Activated CD4-positive, alpha-beta memory T cell treated with anti-CD3 and anti-CD28 coated beads, Interleukin-2, amount 10 ng/mL, durations not matched to agents 7 days and 5 days (primary cell): ENCODE measurements at regions not wholly inside any gene's neighbourhood (a gene's known extent, or its start where the extent isn't known, plus 50 kb on each side); places are given as distances from the start of the nearest gene placed in this dataset.

Source experiments
- CTCF ChIA-PET: fragments of 350-600 bp; sonication (Branson Sonifier 250); formaldehyde crosslinking; loops from one replicate; lab custom pipeline; 2021; ENCODE audit warnings: antibody characterized with exemption, inconsistent platforms; lab: Charles Lee
- POLR2A ChIA-PET: fragments of 350-600 bp; sonication (Branson Sonifier 250); formaldehyde crosslinking; loops from one replicate; lab custom pipeline; 2021; ENCODE audit warnings: antibody characterized with exemption; lab: Charles Lee
- DNase-seq: peaks from one replicate; pipeline ENCODE4 v3.0.0-alpha.2; 2020
- H3K27ac Mint-ChIP-seq: one replicate; pipeline ENCODE4 v1.8.0; 2021; ENCODE audit warnings: mild to moderate bottlenecking, mixed read lengths
- H3K27me3 Mint-ChIP-seq: one replicate; pipeline ENCODE4 v1.8.0; 2021; ENCODE audit warnings: mixed read lengths
- H3K36me3 Mint-ChIP-seq: one replicate; pipeline ENCODE4 v1.8.0; 2021; ENCODE audit warnings: low read depth, mixed read lengths
- H3K4me1 Mint-ChIP-seq: one replicate; pipeline ENCODE4 v1.8.0; 2021; ENCODE audit warnings: mixed read lengths
- H3K4me3 Mint-ChIP-seq: one replicate; pipeline ENCODE4 v1.8.0; 2021; ENCODE audit warnings: mild to moderate bottlenecking, mixed read lengths
- H3K9me3 Mint-ChIP-seq: one replicate; pipeline ENCODE4 v1.8.0; 2021; ENCODE audit warnings: mixed read lengths

- Mint-ChIP-seq H3K9me3 (no peaks in the 10 kb centered on the region), H3K27me3 (no peaks in the 10 kb centered on the region)
These were observed 51.1 kb upstream of the KCNK2 start for GRCh38 chr1:215031392-215031791.

More at GRCh38 chr1:215031392-215031791, 51.1 kb upstream of the KCNK2 start:
- no peak for DNase-seq
- ChIA-PET CTCF (no interaction called here), POLR2A (no interaction called here)
- H3K36me3 Mint-ChIP-seq = no peaks in the 10 kb centered on the region
- no peaks in the 10 kb centered on the region for H3K4me1 Mint-ChIP-seq
- H3K4me3 Mint-ChIP-seq = no peak overlapping the region
- H3K27ac Mint-ChIP-seq = no peak overlapping the region
